ENCODE measurements at regions not wholly inside any gene's neighbourhood (a gene's known extent, or its start where the extent isn't known, plus 50 kb on each side); places are given as distances from the start of the nearest gene placed in this dataset.

GRCh38 chr12:28626504-28626903, 436.2 kb downstream of the CCDC91 start:
- Histone ChIP-seq H3K36me3 (ENCODE audit: insufficient read depth, low read length) (no peaks in the 10 kb centered on the region), H3K4me2 (ENCODE audit: low read length) (no peak overlapping the region), H3K27ac (ENCODE audit: low read length) (no peak overlapping the region), H3K9ac (ENCODE audit: low read length) (no peak overlapping the region), H3K27me3 (ENCODE audit: insufficient read depth, low read depth, low read length) (no peaks in the 10 kb centered on the region), H3F3A (ENCODE audit: insufficient read depth, low read length, poor library complexity, severe bottlenecking) (no peaks in the 10 kb centered on the region), H3K79me2 (replicated peaks; ENCODE audit: insufficient read depth, low read length) (no peaks in the 10 kb centered on the region), H2AFZ (ENCODE audit: low read depth, low read length) (no peak overlapping the region), H3K9me3 (ENCODE audit: low read length) (peaks cover 2% of the 10 kb centered on the region), H3K4me3 (ENCODE audit: low read length) (no peak overlapping the region), H4K20me1 (ENCODE audit: insufficient read depth) (no peaks in the 10 kb centered on the region), H3K9me2 (ENCODE audit: insufficient read depth, low read length) (no peaks in the 10 kb centered on the region)
- TF ChIP-seq MXI1 (conservative IDR thresholded peaks at IDR 0.05; ENCODE audit: poor library complexity, severe bottlenecking) (no peak), RAD21 (conservative IDR thresholded peaks at IDR 0.05) (no peak), CTCF (IDR thresholded peaks at IDR 0.05; ENCODE audit: poor library complexity, severe bottlenecking) (no peak), TAF1 (IDR thresholded peaks at IDR 0.05; ENCODE audit: low read depth) (no peak), POLR2AphosphoS5 (IDR thresholded peaks at IDR 0.05) (no peak), EZH2 (IDR thresholded peaks at IDR 0.05; ENCODE audit: borderline replicate concordance, insufficient read depth, low read length, poor library complexity, severe bottlenecking) (no peak), SMC3 (conservative IDR thresholded peaks at IDR 0.05; ENCODE audit: poor library complexity) (no peak), REST (IDR thresholded peaks at IDR 0.05; ENCODE audit: borderline replicate concordance) (no peak), EP300 (conservative IDR thresholded peaks at IDR 0.05; ENCODE audit: poor library complexity, severe bottlenecking) (no peak)

- Histone ChIP-seq H3K4me2 (ENCODE audit: low read length) (no peak overlapping the region), H3K4me3 (ENCODE audit: low read length) (no peak overlapping the region), H3K79me2 (replicated peaks; ENCODE audit: insufficient read depth, low read length) (no peaks in the 10 kb centered on the region), H3K36me3 (ENCODE audit: insufficient read depth, low read length) (no peaks in the 10 kb centered on the region), H2AFZ (ENCODE audit: low read depth, low read length) (no peak overlapping the region), H3K27ac (ENCODE audit: low read length) (no peak overlapping the region), H3K9me2 (ENCODE audit: insufficient read depth, low read length) (no peaks in the 10 kb centered on the region), H3K27me3 (ENCODE audit: insufficient read depth, low read depth, low read length) (no peaks in the 10 kb centered on the region), H4K20me1 (ENCODE audit: insufficient read depth) (no peaks in the 10 kb centered on the region), H3F3A (ENCODE audit: insufficient read depth, low read length, poor library complexity, severe bottlenecking) (no peaks in the 10 kb centered on the region), H3K9me3 (ENCODE audit: low read length) (no peaks in the 10 kb centered on the region), H3K9ac (ENCODE audit: low read length) (no peak overlapping the region)
- TF ChIP-seq POLR2AphosphoS5 (IDR thresholded peaks at IDR 0.05) (no peak), TAF1 (IDR thresholded peaks at IDR 0.05; ENCODE audit: low read depth) (no peak), SMC3 (conservative IDR thresholded peaks at IDR 0.05; ENCODE audit: poor library complexity) (no peak), EZH2 (IDR thresholded peaks at IDR 0.05; ENCODE audit: borderline replicate concordance, insufficient read depth, low read length, poor library complexity, severe bottlenecking) (no peak), REST (IDR thresholded peaks at IDR 0.05; ENCODE audit: borderline replicate concordance) (no peak), MXI1 (conservative IDR thresholded peaks at IDR 0.05; ENCODE audit: poor library complexity, severe bottlenecking) (no peak), CTCF (IDR thresholded peaks at IDR 0.05; ENCODE audit: poor library complexity, severe bottlenecking) (no peak), EP300 (conservative IDR thresholded peaks at IDR 0.05; ENCODE audit: poor library complexity, severe bottlenecking) (no peak), RAD21 (conservative IDR thresholded peaks at IDR 0.05) (no peak)
These were observed 439.4 kb downstream of the CCDC91 start for GRCh38 chr12:28629691-28630090.
